ENCODE measurements at regions not wholly inside any gene's neighbourhood (a gene's known extent, or its start where the extent isn't known, plus 50 kb on each side); places are given as distances from the start of the nearest gene placed in this dataset.

DNA sequence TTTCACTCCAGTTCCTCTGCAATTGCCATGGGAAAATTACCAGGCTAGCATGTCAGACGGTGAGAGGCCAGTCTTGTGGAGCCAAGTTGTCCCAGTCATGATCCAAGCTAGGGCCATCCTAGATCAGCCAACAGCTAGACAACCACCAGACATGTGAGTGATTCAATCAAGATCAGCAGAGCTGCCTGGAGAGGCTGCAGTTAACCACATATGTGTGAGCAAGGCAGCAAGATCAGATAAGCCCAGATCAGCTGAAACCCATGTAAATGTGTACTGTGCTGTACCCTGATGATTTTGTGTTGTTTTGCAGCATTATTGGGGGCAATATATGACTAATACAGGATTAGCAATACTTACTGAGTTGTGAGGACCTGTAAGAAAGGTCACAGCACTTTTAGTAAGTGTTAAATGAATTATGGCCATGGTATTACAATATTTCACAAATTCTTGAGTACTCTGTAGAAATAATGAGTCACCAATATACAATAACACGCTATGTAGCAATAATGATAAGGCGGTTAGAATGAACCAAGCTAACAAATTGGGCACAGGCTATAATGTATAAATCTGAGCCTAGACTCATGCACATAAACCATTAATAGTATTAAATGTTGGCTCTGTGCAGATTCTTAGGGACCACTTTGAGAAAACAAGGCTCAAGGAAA, 91.4 kb downstream of the SUDS3 start:
- DNase-seq (ENCODE audit: low spot score), result no peak

DNA sequence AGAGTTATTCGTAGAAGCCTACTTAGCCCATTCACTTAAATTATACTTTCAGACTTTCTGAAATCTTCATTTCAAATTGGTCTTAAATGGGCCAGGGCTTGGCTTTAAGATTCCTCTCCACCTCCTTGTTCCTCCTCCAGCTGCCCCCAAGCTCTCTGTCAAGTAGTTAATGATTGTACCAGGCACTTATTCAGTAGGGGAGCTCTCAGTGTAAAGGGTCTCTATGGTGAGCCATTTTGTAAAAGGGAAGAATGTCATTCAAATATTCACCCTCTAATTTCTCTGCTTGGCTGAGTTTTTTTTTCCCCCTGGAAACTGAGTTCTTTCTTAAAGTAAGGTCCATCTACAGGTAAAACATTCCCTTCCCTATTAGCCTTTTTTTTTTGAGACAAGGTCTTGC, 96.6 kb downstream of the SUDS3 start:
- no peak for DNase-seq (ENCODE audit: low spot score)

DNA sequence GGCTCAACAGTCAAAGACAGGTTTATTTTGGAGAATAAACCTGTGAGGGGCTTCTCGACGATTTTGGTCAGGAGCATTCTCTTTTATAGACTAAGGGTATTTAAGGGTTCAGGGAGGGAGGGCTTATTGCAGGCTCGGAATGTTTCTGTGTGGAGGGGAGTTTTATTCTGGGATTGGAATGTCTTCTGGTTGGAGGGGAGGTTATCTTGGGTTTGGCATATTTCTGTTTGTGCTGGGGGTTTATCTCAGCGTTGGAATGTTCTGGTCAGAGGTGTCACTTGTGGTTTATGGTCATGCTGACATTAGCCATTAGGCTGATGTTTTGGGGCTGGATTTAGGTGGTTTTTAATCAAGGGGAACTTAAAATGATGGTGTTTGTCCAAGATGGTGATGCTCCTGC, 103.9 kb downstream of the SUDS3 start:
- no peak for DNase-seq (ENCODE audit: low spot score)

DNA sequence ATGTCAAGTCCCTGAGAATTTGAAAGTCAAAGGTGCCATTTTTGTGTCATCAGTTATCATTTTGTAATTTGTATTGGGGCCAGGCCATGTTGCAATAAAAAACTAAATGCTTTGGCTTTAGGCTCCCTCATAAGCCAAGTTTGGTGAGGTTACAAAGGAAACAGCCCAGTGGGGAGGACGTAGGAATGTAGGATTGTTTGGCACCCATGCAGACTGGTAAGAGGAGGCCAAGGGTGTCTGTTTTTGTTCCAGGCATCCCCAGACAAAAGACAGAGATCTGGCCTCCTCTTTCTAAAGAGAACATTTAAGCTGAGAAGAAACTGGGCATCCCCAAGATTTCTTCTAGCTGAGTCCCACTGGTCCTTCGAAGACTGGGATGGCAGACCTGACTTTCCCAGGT, 111.7 kb downstream of the SUDS3 start:
- no peak for DNase-seq (ENCODE audit: low spot score)

DNA sequence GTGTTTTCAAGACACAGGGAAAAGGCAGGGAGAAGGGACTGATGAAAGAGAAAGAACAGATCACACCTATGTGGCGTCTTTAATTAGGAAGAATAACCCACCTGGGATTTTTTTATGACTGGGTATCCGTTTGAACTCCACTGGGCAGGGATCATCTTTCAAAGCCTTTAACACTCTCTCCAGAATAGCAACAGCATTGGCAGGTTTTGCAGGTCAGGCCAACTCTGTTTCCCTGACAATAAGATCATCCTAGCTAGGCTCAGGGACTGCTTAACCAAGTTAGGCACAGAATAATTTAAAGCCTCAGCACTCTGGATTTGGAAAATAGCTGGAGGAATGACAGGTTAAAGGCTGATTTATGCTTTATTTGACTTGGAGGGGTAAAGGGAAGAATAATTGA, 117.6 kb downstream of the SUDS3 start:
- DNase-seq (ENCODE audit: low spot score), result no peak

DNA sequence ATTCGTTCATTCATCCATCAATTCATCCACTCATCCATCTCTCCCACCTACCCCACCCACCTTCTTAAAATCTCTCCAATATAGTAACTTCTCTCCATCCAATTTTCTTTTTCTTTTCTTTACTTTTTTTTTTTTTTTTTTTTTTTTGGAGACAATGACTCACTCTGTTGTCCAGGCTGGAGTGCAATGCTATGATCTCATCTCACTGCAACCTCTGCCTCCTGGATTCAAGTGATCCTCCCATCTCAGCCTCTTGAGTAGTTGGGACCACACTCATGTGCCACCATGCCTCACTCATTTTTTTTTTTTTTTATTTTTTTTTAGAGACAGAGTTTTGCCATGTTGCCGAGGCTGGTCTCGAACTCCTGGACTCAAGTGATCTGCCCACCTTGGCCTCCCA, 118.4 kb downstream of the SUDS3 start:
- DNase-seq (ENCODE audit: low spot score), result no peak

DNA sequence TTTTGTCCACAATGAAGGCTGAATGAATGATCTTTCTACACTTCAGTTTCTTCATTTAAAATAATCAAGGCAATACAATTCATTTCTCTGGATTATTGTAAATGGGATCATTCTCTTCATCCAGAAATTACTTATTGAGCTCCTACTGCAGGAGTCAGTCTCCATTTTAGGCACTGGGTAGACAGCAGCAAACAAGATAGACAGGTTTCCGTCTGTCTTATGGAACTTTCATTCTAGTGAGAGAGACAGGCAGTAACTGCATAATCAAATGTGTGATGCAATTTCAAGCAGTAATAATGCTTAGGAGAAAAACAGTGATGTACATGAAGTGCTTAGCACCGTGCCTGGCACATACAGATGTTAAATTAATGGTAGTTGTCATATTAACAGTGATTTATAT, 118.9 kb downstream of the SUDS3 start:
- DNase-seq (ENCODE audit: low spot score), result no peak

DNA sequence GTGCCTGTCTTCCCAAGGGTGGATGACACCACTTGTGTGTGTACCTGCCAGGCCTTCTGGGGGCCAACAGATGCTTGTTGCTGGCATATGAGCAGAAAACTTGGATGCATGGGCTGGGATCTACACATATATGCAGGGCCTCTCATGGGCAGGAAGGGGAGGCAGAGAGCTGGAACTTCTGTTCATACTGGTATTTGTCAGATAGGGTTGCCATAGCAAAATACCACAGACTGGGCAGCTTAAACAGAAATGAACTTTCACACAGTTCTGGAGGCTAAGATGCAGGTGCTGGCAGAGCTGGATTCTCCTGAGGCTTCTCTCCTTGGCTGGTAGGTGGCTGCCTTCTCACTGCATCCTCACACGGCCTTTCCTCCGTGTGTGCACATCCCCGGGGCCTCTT, 121.8 kb downstream of the SUDS3 start:
- DNase-seq (ENCODE audit: low spot score), result no peak

DNA sequence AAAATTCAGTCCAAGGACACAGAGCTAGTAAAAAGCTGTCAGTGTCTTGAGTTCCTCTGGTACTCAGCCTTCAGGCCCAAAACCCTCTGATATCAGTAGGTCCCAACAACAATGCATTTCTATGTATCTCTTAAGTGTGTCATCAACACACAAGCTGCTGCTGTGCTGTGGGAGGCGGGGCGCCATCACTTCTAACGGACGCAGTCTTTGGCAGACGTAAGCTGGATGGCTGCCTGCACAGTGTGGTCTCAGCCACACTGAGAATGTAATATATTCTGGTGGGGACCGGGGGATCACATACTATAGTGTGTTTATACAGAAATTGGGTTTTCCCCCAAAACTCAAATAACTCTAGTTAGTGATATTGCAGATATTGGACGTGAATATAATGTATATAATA, 123.9 kb downstream of the SUDS3 start:
- DNase-seq (ENCODE audit: low spot score), result no peak

DNA sequence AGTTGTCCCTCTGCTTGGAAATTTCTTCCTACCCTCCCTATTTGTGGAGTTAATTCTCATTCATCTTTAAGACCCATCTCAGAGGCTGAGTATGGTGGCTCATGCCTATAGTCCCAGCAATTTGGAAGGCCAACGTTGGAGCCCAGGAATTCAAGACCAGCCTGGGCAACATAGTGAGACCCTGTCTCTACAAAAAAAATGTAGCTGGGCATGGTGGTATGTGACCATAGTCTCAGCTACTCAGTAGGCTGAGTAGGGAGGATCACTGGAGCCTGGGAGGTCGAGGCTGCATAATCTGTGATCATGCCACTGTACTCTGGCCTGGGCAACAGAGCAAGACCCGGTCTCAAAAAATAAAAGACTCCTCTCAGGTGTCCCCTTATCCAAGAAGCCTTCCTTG, 125.1 kb downstream of the SUDS3 start:
- no peak for DNase-seq (ENCODE audit: low spot score)

DNA sequence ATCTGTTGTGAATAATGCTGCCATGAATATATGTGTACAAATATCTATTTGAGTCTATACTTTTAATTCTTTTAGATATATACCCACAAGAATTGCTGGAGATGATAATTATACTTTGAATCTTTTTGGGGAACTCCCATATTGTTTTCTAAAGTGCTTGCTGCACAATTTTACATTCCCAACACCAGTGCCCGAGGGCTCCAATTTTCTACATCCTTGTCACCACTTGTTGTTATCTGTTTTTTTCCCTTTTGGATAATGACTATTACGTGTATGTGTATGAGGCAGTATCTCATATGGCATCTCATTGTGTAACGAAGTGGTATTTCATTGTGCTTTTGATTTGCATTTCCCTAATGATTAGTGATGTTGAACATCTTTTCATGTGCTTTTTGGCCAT, 127.1 kb downstream of the SUDS3 start:
- DNase-seq (ENCODE audit: low spot score), result no peak

DNA sequence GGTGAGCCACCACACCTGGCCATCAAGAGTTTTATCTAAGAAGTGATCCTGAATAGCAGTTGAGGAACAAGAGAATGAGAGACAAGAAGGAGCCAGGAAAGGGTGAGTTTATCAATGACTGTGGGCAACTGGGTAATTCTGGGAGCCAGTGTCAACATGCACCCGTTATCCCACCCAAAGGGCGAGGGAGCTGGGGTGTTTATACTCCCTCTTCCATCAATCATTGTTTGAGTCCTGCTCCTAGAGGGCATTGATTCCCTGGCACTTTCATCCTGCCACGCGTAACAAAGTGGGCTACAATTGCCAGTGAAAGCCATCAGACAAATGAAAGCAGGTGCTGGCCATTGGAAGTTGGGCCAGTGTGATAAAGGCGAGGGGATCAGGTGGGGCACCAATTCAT, 136.3 kb downstream of the SUDS3 start:
- no peak for DNase-seq (ENCODE audit: low spot score)

DNA sequence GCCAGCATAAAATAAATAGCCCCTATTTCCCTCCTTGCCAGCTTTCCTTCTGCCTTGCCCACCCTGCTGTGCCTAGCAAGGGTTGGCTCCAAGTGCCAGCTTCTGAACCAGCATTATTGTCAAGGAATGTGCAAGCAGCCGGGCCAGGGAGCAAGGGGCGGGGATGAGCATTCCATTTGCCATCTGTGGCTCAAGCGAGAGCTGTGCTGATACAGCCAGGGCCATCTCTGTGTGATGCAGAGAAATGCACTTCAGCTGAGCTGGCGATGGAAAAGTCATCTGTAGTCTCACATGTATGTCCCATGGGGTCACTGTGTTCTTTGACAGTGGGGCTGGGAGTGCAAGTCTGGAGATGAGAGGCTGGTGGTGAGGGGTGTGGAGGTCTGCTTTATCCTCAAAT, 137.3 kb downstream of the SUDS3 start:
- no peak for DNase-seq (ENCODE audit: low spot score)

DNA sequence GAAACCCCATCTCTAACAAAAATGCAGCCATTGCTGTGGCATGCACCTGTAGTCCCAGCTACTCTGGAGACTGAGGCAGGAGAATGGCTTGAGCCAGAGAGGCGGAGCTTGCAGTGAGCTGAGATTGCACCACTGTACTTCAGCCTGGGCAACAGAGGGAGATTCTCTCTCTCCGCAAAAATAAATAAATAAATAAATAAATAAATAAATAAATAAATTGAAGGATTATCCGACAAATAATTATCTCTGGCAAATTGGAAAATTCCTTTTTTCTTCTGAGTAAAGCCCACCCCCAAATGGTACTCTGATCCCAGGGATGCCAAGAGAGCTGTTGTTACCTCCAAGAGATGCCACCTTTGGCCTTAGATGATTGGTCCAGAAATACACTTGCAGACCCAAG, 137.9 kb downstream of the SUDS3 start:
- no peak for DNase-seq (ENCODE audit: low spot score)

DNA sequence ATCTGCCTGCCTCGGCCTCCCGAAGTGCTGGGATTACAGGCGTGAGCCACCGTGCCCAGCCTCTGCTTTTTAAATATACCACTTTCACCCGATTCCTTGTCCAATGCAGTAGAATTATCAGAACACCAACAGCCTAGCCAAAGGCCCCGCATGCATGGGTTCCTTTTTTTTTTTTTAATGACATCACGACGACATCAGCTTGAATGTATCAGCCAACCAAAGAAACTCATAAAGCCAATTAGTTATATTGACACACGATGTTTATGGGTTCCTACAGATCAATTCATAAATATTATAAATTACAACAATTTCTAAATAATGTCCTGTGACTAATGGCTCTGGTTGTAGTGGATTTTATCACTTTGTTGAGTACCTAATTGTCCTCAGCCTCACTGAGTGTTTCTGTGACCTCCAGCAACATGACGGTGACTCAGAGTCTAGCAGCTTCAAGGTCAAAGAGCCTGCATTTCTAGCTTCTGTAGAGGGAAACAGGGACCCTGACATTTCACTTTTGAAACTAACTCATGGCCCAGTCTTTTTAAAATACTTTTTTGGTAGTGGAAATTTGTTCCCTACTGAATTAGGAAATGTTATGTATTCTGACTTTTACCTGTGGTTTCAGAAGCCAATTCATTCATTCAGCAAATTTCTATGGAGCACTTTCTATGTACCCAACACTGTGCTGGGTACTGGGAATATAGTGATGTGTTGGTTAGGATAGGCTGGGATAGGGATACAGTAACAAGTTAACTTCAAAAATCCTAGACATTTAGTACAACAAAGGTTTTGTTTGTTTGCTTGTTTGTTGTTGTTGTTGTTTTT, 144.1 kb downstream of the SUDS3 start:
- DNase-seq (ENCODE audit: low spot score), result no peak

DNA sequence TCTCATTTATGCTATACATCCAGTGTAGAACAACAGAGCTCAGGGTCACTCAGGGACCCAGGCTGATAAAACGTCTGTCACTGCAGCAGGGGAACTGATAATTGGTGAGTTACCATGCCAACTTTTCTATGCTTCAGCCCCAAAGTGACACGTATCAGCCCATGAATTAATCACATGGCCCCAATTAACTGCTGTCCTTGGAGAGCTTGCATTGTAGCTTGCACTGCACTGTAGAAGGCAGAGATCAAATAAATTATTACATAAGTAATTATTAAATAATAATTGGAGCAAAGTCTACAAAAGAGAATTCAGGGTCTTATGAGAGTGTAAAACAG, 144.6 kb downstream of the SUDS3 start:
- DNase-seq (ENCODE audit: low spot score), result no peak

DNA sequence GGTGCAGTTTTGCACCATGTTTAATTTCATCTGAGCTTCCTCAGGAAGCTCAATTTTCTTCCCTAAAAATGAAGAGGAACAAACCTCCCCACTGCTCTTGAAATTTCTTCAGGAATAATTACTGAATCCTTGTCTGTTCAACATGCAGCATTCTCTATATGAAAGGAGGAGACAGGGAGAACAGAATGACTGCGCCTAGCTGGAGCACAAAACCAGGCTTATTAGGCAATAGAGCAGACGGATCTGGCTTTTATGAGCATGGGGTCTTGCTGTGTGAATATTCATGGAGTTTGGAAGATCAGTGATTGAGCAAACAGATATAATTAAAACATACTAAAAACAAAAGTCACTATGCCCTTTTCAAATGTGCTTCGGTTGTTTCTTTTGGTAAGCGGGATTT, 148.1 kb downstream of the SUDS3 start:
- DNase-seq (ENCODE audit: low spot score), result no peak

DNA sequence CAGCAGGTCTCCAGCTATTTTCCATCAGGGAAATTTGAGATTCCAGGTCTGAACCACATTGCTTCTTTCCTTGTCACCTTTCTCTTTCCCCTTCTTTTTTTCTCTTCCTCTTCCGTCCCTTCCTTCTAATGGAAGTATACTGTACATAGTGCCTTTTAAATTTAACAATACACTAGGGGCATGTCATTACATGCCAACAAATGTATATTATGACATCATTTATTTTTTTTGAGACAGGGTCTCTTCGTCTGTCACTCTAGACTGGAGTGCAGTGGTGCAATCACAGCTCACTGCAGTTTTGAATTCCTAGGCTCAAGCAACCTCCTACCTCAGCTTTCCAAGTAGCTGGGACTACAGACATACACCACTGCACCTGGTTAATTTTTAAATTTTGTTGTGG, 148.9 kb downstream of the SUDS3 start:
- DNase-seq (ENCODE audit: low spot score), result no peak

DNA sequence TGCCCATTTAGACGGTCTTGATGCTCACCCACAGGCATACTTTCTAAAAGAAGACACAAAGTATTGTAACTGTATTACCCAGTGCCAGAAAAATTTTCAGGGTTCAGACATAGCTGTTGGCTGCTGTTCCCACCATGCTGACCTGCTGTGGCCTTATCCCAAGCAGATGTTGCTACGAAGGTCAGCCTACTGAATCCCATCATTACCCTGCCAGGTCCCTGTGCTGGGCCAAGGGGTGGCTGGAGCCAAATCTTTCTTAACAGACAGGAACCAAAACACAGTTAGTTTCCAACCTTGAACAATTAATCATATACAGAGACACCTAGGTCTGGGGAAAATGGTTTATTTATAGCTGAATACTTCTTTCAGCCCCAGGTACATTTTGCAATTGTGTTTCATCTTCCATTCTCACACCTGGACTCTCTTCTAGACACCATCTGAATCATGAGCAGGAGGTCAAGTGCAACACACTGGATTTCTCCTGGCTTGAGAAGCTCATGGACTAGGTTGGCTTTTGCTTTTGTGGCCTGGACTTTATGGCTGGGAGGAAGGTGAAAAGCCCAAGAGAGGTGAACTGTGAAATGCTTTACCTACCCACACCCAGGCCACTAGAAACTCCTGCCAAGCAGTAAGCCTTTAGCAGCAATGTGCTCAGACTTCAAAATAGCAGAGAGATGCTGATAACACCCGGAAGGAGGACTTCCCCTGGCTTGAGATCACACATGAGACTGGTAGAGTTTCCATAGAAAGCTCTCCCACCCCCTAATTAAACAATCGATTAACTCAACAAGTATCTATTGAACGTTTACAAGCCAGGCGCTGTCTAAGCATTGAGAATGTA, 150.1 kb downstream of the SUDS3 start:
- no peak for DNase-seq (ENCODE audit: low spot score)

DNA sequence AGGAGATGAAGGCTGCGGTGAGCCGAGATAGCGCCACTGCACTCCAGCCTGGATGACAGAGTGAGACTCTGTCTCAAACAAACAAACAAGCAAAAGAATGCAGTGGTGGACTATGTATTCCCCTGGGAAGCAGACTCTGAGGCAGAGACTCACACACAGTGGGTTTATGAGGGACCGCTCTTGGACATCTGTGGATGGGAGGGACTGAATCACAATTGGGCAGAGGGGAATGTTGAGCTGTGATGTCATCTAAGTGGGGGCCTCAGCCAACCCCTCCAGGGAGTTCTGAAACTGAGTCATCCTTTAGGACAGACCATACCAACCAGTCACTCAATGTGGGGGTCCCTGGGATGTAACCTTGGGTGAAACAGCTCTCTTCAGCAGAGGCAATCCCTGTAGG, 151.0 kb downstream of the SUDS3 start:
- no peak for DNase-seq (ENCODE audit: low spot score)

DNA sequence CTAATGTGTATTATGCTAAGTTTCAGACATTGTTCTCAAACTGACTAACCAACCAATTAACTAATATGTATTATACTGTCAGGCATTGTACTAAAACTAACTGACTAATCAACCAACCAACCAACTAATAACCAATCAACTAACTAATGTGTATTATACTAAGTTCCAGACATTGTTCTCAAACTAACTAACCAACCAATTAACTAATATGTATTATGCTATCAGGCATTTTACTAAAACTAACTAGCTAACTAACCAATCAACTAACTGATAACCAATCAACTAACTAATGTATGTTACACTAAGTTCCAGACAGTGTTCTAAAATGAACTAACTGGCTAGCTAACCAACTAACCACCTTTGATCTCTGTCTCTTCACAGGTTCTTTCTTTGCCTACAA, 152.3 kb downstream of the SUDS3 start:
- DNase-seq (ENCODE audit: low spot score), result no peak

DNA sequence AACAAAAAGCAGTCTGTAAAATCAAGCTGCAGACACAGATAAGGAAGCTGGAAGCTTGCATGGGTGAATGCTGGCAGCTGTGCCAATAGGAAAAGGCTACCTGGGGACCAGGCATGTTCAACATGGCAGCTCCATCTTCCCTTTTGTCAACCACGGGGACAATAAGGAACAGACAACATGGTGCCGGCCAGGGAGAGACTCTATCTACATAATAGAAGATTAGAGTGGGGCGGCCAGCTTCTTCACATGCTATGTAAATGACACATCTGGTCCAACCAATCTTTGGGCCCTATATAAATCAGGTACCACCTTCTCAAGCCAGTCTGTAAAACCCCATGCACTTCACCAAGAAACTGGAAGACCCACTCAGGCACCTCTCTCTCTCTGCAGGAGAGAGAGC, 157.6 kb downstream of the SUDS3 start:
- no peak for DNase-seq (ENCODE audit: low spot score)

DNA sequence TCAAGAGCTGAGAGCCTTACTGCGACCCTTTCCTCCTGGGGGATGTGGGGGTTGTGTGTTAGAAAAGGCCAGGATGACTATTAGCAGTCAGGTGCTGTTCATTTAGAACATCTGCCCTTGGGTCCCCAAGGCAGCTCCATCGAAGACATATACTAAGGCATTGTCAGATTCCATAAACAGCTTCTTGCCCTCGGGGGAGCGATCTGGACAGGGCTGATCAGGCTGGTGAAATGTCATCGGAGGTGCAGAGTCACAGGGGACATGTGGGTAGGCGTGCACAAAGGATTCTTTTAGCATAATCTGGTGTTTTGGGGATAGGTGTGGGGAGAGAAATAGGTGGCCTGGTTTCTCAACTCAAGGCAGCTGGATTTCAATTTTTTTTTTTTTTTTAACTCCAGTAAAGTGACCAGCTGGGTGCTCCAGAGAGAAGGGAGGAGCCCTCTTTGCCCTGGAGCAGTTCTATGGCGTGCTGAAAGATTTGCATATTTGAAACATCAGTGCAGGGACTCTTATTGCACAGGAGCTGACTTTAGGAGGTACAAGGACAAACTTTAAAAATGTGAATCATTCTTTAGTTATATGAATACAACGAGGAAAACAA, 160.1 kb downstream of the SUDS3 start:
- DNase-seq (ENCODE audit: low spot score), result no peak

All from A172 (cell line).